HepG2 (cell line): ENCODE measurements at regions not wholly inside any gene's neighbourhood (a gene's known extent, or its start where the extent isn't known, plus 50 kb on each side); places are given as distances from the start of the nearest gene placed in this dataset.

Experiments used
- ISL2 ChIP-seq: sonication (generic); formaldehyde crosslinking; IDR thresholded peaks from 2 replicates; pipeline ENCODE4 v1.5.0; 2020; ENCODE audit warnings: missing genetic modification reagents
- JUND ChIP-seq: sonication (generic); formaldehyde crosslinking; IDR thresholded peaks from 2 replicates; pipeline ENCODE4 v1.8.0; 2022; ENCODE audit warnings: mild to moderate bottlenecking, missing genetic modification reagents
- KLF12 ChIP-seq: sonication (generic); formaldehyde crosslinking; IDR thresholded peaks from 2 replicates; pipeline ENCODE4 v1.4.0; 2020; ENCODE audit warnings: missing genetic modification reagents, borderline replicate concordance
- MEIS2 ChIP-seq: sonication (generic); formaldehyde crosslinking; IDR thresholded peaks from 2 replicates; pipeline ENCODE4 v1.9.0; 2021; ENCODE audit warnings: mild to moderate bottlenecking, missing genetic modification reagents
- MTF2 ChIP-seq: sonication (generic); formaldehyde crosslinking; IDR thresholded peaks from 2 replicates; pipeline ENCODE4 v1.5.0; 2020; ENCODE audit warnings: missing genetic modification reagents, borderline replicate concordance
- NCOA1 ChIP-seq: sonication (generic); formaldehyde crosslinking; IDR thresholded peaks from 2 replicates; pipeline ENCODE4 v1.9.0; 2021; ENCODE audit warnings: missing genetic modification reagents
- NCOA2 ChIP-seq: sonication (generic); formaldehyde crosslinking; IDR thresholded peaks from 2 replicates; pipeline ENCODE4 v1.8.0; 2022; ENCODE audit warnings: inconsistent platforms
- RXRB ChIP-seq: IDR thresholded peaks from 2 replicates; pipeline ENCODE4 v1.6.1; 2016; ENCODE audit warnings: borderline replicate concordance, missing genetic modification reagents, missing compliant biosample characterization
- ZC3H13 ChIP-seq: sonication (generic); formaldehyde crosslinking; IDR thresholded peaks from 2 replicates; pipeline ENCODE4 v1.8.1; 2023; ENCODE audit warnings: mild to moderate bottlenecking, missing genetic modification reagents, moderate library complexity
- ZNF24 ChIP-seq: fragments of 450-650 bp; IDR thresholded peaks from 2 replicates; pipeline ENCODE4 v1.6.1; 2017; ENCODE audit warnings: antibody characterized with exemption, mild to moderate bottlenecking
- ZNF776 ChIP-seq: sonication (generic); formaldehyde crosslinking; IDR thresholded peaks from 2 replicates; pipeline ENCODE4 v1.4.0; 2020; ENCODE audit warnings: mild to moderate bottlenecking, missing genetic modification reagents
- TF ChIP-seq, protein P1 (sequence below): sonication (generic); formaldehyde crosslinking; IDR thresholded peaks from 2 replicates; pipeline ENCODE4 v1.5.0; 2020; ENCODE audit warnings: mild to moderate bottlenecking, missing genetic modification reagents
- TF ChIP-seq, protein P2 (sequence below): sonication (generic); formaldehyde crosslinking; IDR thresholded peaks from 2 replicates; pipeline ENCODE4 v1.8.1; 2022; ENCODE audit warnings: low read depth, mild to moderate bottlenecking, missing genetic modification reagents
- TF ChIP-seq, protein P3 (sequence below): sonication (generic); formaldehyde crosslinking; IDR thresholded peaks from 2 replicates; pipeline ENCODE4 v1.4.0; 2020; ENCODE audit warnings: mild to moderate bottlenecking, low read depth, missing genetic modification reagents
- TF ChIP-seq, protein P4 (sequence below), 2 experiments: sonication (generic) in 1 of 2; formaldehyde crosslinking in 1 of 2; IDR thresholded peaks; 2 replicates each; pipeline versions ENCODE4 v1.4.0 to v1.6.1; 2016 to 2020; ENCODE audit warnings: borderline replicate concordance in 1 of 2, low read depth in 1 of 2, mild to moderate bottlenecking in 1 of 2, missing genetic modification reagents in 1 of 2
- TF ChIP-seq, protein P5 (sequence below): sonication (generic); formaldehyde crosslinking; IDR thresholded peaks from 2 replicates; pipeline ENCODE4 v1.4.0; 2020; ENCODE audit warnings: missing genetic modification reagents
- TF ChIP-seq, protein P6 (sequence below): sonication (generic); formaldehyde crosslinking; IDR thresholded peaks from 2 replicates; pipeline ENCODE4 v1.8.1; 2023; ENCODE audit warnings: mild to moderate bottlenecking, inconsistent platforms, moderate library complexity, missing genetic modification reagents, borderline replicate concordance

DNA sequence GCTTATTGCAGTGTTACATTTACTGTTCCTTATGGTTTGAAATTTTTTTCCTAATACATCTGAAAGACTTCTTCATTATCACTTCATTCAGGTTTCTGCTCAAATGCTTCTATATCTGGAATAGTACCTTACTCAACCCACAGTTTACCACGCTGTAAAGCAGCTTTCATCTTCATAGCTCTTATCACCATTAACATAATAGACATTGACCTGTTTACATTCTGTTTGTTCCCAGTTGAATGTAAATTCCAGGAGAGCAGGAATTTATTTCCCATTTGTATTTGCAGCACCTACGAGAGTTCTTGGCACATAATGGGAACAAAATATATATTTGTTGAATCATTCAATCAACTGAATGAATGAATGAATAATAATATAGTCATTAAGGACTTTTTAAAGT, 844.6 kb upstream of the ROBO1 start (continued):
- peak; percentile 90 for TF ChIP-seq ISL2 (CRISPR knock-in tag)
- TF ChIP-seq RXRB (CRISPR knock-in tag), result peak; percentile 32; the same call in 1 of the 2 replicates
- peak; percentile 62; the same call in 1 of the 2 replicates for TF ChIP-seq ZNF24
- TF ChIP-seq, protein P1, sequence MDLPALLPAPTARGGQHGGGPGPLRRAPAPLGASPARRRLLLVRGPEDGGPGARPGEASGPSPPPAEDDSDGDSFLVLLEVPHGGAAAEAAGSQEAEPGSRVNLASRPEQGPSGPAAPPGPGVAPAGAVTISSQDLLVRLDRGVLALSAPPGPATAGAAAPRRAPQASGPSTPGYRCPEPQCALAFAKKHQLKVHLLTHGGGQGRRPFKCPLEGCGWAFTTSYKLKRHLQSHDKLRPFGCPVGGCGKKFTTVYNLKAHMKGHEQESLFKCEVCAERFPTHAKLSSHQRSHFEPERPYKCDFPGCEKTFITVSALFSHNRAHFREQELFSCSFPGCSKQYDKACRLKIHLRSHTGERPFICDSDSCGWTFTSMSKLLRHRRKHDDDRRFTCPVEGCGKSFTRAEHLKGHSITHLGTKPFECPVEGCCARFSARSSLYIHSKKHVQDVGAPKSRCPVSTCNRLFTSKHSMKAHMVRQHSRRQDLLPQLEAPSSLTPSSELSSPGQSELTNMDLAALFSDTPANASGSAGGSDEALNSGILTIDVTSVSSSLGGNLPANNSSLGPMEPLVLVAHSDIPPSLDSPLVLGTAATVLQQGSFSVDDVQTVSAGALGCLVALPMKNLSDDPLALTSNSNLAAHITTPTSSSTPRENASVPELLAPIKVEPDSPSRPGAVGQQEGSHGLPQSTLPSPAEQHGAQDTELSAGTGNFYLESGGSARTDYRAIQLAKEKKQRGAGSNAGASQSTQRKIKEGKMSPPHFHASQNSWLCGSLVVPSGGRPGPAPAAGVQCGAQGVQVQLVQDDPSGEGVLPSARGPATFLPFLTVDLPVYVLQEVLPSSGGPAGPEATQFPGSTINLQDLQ (CRISPR knock-in tag), result no peak
- TF ChIP-seq, protein P2, sequence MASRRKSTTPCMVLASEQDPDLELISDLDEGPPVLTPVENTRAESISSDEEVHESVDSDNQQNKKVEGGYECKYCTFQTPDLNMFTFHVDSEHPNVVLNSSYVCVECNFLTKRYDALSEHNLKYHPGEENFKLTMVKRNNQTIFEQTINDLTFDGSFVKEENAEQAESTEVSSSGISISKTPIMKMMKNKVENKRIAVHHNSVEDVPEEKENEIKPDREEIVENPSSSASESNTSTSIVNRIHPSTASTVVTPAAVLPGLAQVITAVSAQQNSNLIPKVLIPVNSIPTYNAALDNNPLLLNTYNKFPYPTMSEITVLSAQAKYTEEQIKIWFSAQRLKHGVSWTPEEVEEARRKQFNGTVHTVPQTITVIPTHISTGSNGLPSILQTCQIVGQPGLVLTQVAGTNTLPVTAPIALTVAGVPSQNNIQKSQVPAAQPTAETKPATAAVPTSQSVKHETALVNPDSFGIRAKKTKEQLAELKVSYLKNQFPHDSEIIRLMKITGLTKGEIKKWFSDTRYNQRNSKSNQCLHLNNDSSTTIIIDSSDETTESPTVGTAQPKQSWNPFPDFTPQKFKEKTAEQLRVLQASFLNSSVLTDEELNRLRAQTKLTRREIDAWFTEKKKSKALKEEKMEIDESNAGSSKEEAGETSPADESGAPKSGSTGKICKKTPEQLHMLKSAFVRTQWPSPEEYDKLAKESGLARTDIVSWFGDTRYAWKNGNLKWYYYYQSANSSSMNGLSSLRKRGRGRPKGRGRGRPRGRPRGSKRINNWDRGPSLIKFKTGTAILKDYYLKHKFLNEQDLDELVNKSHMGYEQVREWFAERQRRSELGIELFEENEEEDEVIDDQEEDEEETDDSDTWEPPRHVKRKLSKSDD, result no peak
- no peak for TF ChIP-seq ZNF776 (CRISPR knock-in tag)
- peak; percentile 77 for TF ChIP-seq NCOA2 (CRISPR knock-in tag)
- TF ChIP-seq, protein P3, sequence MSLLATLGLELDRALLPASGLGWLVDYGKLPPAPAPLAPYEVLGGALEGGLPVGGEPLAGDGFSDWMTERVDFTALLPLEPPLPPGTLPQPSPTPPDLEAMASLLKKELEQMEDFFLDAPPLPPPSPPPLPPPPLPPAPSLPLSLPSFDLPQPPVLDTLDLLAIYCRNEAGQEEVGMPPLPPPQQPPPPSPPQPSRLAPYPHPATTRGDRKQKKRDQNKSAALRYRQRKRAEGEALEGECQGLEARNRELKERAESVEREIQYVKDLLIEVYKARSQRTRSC, result no peak
- no peak for TF ChIP-seq ZC3H13 (CRISPR knock-in tag)
- TF ChIP-seq, protein P4, sequence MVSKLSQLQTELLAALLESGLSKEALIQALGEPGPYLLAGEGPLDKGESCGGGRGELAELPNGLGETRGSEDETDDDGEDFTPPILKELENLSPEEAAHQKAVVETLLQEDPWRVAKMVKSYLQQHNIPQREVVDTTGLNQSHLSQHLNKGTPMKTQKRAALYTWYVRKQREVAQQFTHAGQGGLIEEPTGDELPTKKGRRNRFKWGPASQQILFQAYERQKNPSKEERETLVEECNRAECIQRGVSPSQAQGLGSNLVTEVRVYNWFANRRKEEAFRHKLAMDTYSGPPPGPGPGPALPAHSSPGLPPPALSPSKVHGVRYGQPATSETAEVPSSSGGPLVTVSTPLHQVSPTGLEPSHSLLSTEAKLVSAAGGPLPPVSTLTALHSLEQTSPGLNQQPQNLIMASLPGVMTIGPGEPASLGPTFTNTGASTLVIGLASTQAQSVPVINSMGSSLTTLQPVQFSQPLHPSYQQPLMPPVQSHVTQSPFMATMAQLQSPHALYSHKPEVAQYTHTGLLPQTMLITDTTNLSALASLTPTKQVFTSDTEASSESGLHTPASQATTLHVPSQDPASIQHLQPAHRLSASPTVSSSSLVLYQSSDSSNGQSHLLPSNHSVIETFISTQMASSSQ (IDR thresholded peaks at IDR 0.05; ENCODE audit: low read depth), result no peak
- TF ChIP-seq, protein P4 (CRISPR knock-in tag; IDR thresholded peaks at IDR 0.05; ENCODE audit: borderline replicate concordance), result no peak
- TF ChIP-seq, protein P5, sequence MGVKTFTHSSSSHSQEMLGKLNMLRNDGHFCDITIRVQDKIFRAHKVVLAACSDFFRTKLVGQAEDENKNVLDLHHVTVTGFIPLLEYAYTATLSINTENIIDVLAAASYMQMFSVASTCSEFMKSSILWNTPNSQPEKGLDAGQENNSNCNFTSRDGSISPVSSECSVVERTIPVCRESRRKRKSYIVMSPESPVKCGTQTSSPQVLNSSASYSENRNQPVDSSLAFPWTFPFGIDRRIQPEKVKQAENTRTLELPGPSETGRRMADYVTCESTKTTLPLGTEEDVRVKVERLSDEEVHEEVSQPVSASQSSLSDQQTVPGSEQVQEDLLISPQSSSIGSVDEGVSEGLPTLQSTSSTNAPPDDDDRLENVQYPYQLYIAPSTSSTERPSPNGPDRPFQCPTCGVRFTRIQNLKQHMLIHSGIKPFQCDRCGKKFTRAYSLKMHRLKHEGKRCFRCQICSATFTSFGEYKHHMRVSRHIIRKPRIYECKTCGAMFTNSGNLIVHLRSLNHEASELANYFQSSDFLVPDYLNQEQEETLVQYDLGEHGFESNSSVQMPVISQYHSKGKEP (CRISPR knock-in tag), result no peak
- no peak for TF ChIP-seq MTF2 (CRISPR knock-in tag)
- no peak for TF ChIP-seq KLF12 (CRISPR knock-in tag)
- no peak for TF ChIP-seq MEIS2 (CRISPR knock-in tag)
- no peak for TF ChIP-seq NCOA1
- TF ChIP-seq, protein P6, sequence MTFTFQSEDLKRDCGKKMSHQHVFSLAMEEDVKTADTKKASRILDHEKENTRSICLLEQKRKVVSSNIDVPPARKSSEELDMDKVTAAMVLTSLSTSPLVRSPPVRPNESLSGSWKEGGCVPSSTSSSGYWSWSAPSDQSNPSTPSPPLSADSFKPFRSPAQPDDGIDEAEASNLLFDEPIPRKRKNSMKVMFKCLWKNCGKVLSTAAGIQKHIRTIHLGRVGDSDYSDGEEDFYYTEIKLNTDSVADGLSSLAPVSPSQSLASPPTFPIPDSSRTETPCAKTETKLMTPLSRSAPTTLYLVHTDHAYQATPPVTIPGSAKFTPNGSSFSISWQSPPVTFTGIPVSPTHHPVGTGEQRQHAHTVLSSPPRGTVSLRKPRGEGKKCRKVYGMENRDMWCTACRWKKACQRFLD (CRISPR knock-in tag), result no peak
- no peak for TF ChIP-seq JUND
